H1 (cell line): ENCODE measurements at regions not wholly inside any gene's neighbourhood (a gene's known extent, or its start where the extent isn't known, plus 50 kb on each side); places are given as distances from the start of the nearest gene placed in this dataset.
A peak's percentile ranks its signal among the peaks of the same experiment; 100 is the strongest.

ENCODE experiments used
- CTCF ChIA-PET: fragments of 300-600 bp; sonication (Branson Sonifier 250); formaldehyde crosslinking; loops from one replicate; lab custom pipeline; 2021; ENCODE audit not compliant: partially characterized antibody; lab: Charles Lee
- POLR2A ChIA-PET: fragments of 300-600 bp; sonication (Branson Sonifier 250); formaldehyde crosslinking; loops from one replicate; lab custom pipeline; 2021; ENCODE audit warnings: inconsistent platforms; ENCODE audit not compliant: partially characterized antibody; lab: Charles Lee
- DNase-seq, 2 experiments: peaks; one replicate each; pipeline versions ENCODE4 v3.0.0 to v3.0.0-alpha.2; 2010 to 2022; ENCODE audit warnings: low spot score in 2 of 2, low read depth in 1 of 2, mixed read lengths in 1 of 2
- FAIRE-seq: peaks from 2 replicates; lab custom pipeline; 2011; peaks lifted over from hg19 to GRCh38; lab: Jason Lieb, UNC
- H2AFZ ChIP-seq: 2 replicates; pipeline ENCODE4 v1.8.1; 2012; ENCODE audit warnings: low read length, inconsistent platforms
- H2AK5ac ChIP-seq: 2 replicates; pipeline ENCODE4 v1.6.1; 2013; ENCODE audit warnings: low read depth, low read length
- H2BK120ac ChIP-seq: replicated peaks from 2 replicates; pipeline ENCODE3; 2013; ENCODE audit warnings: low read depth, low read length, inconsistent platforms
- H2BK12ac ChIP-seq: 2 replicates; pipeline ENCODE4 v1.6.1; 2013; ENCODE audit warnings: low read depth, low read length
- H2BK15ac ChIP-seq: 2 replicates; pipeline ENCODE4 v1.6.1; 2013; ENCODE audit warnings: low read length
- H2BK20ac ChIP-seq: 2 replicates; pipeline ENCODE4 v1.6.1; 2013; ENCODE audit warnings: low read length
- H2BK5ac ChIP-seq: 2 replicates; pipeline ENCODE4 v1.6.1; 2013; ENCODE audit warnings: low read depth, low read length
- H3K14ac ChIP-seq: 2 replicates; pipeline ENCODE4 v1.6.1; 2013; ENCODE audit warnings: inconsistent platforms; ENCODE audit not compliant: insufficient read length
- H3K18ac ChIP-seq: 2 replicates; pipeline ENCODE4 v1.6.1; 2013; ENCODE audit warnings: low read length; ENCODE audit errors: extremely low read depth
- H3K23ac ChIP-seq: 2 replicates; pipeline ENCODE4 v1.6.1; 2013; ENCODE audit warnings: inconsistent platforms; ENCODE audit not compliant: insufficient read length
- H3K23me2 ChIP-seq: 2 replicates; pipeline ENCODE4 v1.6.1; 2013; ENCODE audit warnings: low read depth, low read length
- H3K27ac ChIP-seq: 2 replicates; pipeline ENCODE4 v1.6.1; 2011; ENCODE audit warnings: low read depth, low read length, inconsistent platforms
- H3K27me3 ChIP-seq, 4 experiments: replicated peaks in 1 of 4; 1 replicate in 1 of 4; 2 replicates in 3 of 4; pipeline versions ENCODE4 v1.6.1 to v1.8.1; 2011 to 2013; ENCODE audit warnings: low read length in 3 of 4, mild to moderate bottlenecking in 3 of 4, inconsistent platforms in 2 of 4, mixed read lengths in 2 of 4, moderate library complexity in 1 of 4; ENCODE audit not compliant: control insufficient read depth in 3 of 4, insufficient read depth in 3 of 4; ENCODE audit errors: extremely low read depth in 1 of 4
- H3K36me3 ChIP-seq, 4 experiments: 2 replicates each; pipeline versions ENCODE4 v1.6.1 to v1.8.1; 2011 to 2013; ENCODE audit warnings: mild to moderate bottlenecking in 4 of 4, low read length in 3 of 4, moderate library complexity in 2 of 4, control low read depth in 1 of 4, inconsistent platforms in 1 of 4; ENCODE audit not compliant: insufficient read depth in 4 of 4, control insufficient read depth in 2 of 4
- H3K4ac ChIP-seq: replicated peaks from 2 replicates; pipeline ENCODE3; 2013; ENCODE audit warnings: low read length, low read depth, mixed read lengths, inconsistent platforms; ENCODE audit not compliant: insufficient read length
- H3K4me1 ChIP-seq, 4 experiments: replicated peaks in 1 of 4; 1 replicate in 1 of 4; 2 replicates in 3 of 4; pipeline versions ENCODE4 v1.6.1 to v1.8.1; 2011 to 2013; ENCODE audit warnings: low read length in 3 of 4, inconsistent platforms in 2 of 4, mixed read lengths in 1 of 4; ENCODE audit not compliant: insufficient read depth in 4 of 4, control insufficient read depth in 3 of 4
- H3K4me2 ChIP-seq, 2 experiments: 2 replicates each; pipeline versions ENCODE4 v1.6.1 to v1.8.1; 2011 to 2013; ENCODE audit warnings: low read depth in 2 of 2, low read length in 2 of 2, control low read depth in 1 of 2, inconsistent platforms in 1 of 2, mild to moderate bottlenecking in 1 of 2; ENCODE audit not compliant: insufficient read depth in 1 of 2
- H3K4me3 ChIP-seq, 4 experiments: fragments of 200-600, 300-600 bp in 1 of 4; sonication (generic), shearing (Covaris generic), sonication (Bioruptor Twin) in 1 of 4; 2 replicates each; pipeline versions ENCODE4 v1.5.1 to v1.8.1; 2011 to 2016; ENCODE audit warnings: low read length in 4 of 4, low read depth in 3 of 4, control low read depth in 2 of 4, inconsistent platforms in 2 of 4, mild to moderate bottlenecking in 2 of 4, mixed read lengths in 1 of 4, moderate library complexity in 1 of 4; ENCODE audit not compliant: insufficient read depth in 2 of 4; ENCODE audit errors: extremely low read depth in 1 of 4
- H3K56ac ChIP-seq: replicated peaks from 2 replicates; pipeline ENCODE3; 2013; ENCODE audit warnings: low read depth, mild to moderate bottlenecking, mixed read lengths, low read length, inconsistent platforms; ENCODE audit not compliant: insufficient read length
- H3K79me1 ChIP-seq: 2 replicates; pipeline ENCODE4 v1.6.1; 2013; ENCODE audit warnings: low read depth, low read length, control low read depth
- H3K79me2 ChIP-seq, 2 experiments: 2 replicates each; pipeline versions ENCODE4 v1.6.1 to v1.8.1; 2012 to 2013; ENCODE audit warnings: low read length in 2 of 2, mild to moderate bottlenecking in 2 of 2, inconsistent platforms in 1 of 2; ENCODE audit not compliant: insufficient read depth in 2 of 2, control insufficient read depth in 1 of 2
- H3K9ac ChIP-seq, 4 experiments: replicated peaks in 1 of 4; 1 replicate in 1 of 4; 2 replicates in 3 of 4; pipeline versions ENCODE4 v1.6.1 to v1.8.1; 2011 to 2013; ENCODE audit warnings: low read depth in 3 of 4, low read length in 3 of 4, control low read depth in 2 of 4, mild to moderate bottlenecking in 2 of 4, moderate library complexity in 2 of 4, inconsistent platforms in 1 of 4; ENCODE audit errors: extremely low read depth in 1 of 4
- H3K9me3 ChIP-seq, 2 experiments: 2 replicates each; pipeline versions ENCODE4 v1.6.1 to v1.8.1; 2012 to 2013; ENCODE audit warnings: mild to moderate bottlenecking in 2 of 2, moderate library complexity in 2 of 2, control low read depth in 1 of 2, inconsistent platforms in 1 of 2, low read depth in 1 of 2, low read length in 1 of 2, mixed read lengths in 1 of 2; ENCODE audit not compliant: insufficient read depth in 2 of 2
- H4K20me1 ChIP-seq, 2 experiments: replicated peaks in 1 of 2; 2 replicates each; pipeline versions ENCODE3 to v1.8.1; 2011 to 2013; ENCODE audit warnings: inconsistent platforms in 2 of 2, low read length in 2 of 2, mild to moderate bottlenecking in 1 of 2; ENCODE audit not compliant: insufficient read depth in 2 of 2, control insufficient read depth in 1 of 2
- H4K5ac ChIP-seq: 2 replicates; pipeline ENCODE4 v1.6.1; 2013; ENCODE audit warnings: low read length, low read depth, mixed read lengths, inconsistent platforms; ENCODE audit not compliant: insufficient read length
- H4K8ac ChIP-seq: 2 replicates; pipeline ENCODE4 v1.8.0; 2013; ENCODE audit warnings: mild to moderate bottlenecking, moderate library complexity, low read length, inconsistent platforms; ENCODE audit not compliant: insufficient read depth; ENCODE audit errors: extremely low read depth
- H4K91ac ChIP-seq: replicated peaks from 2 replicates; pipeline ENCODE3; 2013; ENCODE audit warnings: low read length, mixed read lengths, inconsistent platforms; ENCODE audit not compliant: insufficient read length
- CBX8 ChIP-seq: fragments of 300-800, 300-1000 bp; sonication (generic); IDR thresholded peaks from 2 replicates; pipeline ENCODE4 v1.7.1; 2016; ENCODE audit warnings: low read depth, low read length, borderline replicate concordance
- CHD1 ChIP-seq: IDR thresholded peaks from 2 replicates; pipeline ENCODE4 v1.6.1; 2012; ENCODE audit warnings: low read depth, low read length, improper control_type of control experiment
- EGR1 ChIP-seq: IDR thresholded peaks from 2 replicates; pipeline ENCODE4 v1.6.1; 2011; ENCODE audit warnings: low read depth, low read length, borderline replicate concordance
- KDM4A ChIP-seq: IDR thresholded peaks from one replicate; pipeline ENCODE4 v1.7.1; 2012; ENCODE audit warnings: low read depth, mild to moderate bottlenecking, moderate library complexity, low read length, inconsistent platforms; ENCODE audit not compliant: severe bottlenecking
- NRF1 ChIP-seq: IDR thresholded peaks from 2 replicates; pipeline ENCODE4 v1.6.1; 2011; ENCODE audit warnings: mild to moderate bottlenecking, low read depth, low read length, improper control_type of control experiment
- RAD21 ChIP-seq, 2 experiments: IDR thresholded peaks in 1 of 2; conservative IDR thresholded peaks in 1 of 2; 2 replicates each; pipeline ENCODE4 v1.6.1; 2011; ENCODE audit warnings: low read depth in 2 of 2, low read length in 2 of 2, improper control_type of control experiment in 1 of 2, inconsistent platforms in 1 of 2, mild to moderate bottlenecking in 1 of 2, moderate library complexity in 1 of 2
- RFX5 ChIP-seq: IDR thresholded peaks from 2 replicates; pipeline ENCODE4 v1.6.1; 2011; ENCODE audit warnings: low read depth, low read length, improper control_type of control experiment, borderline replicate concordance
- SIN3A ChIP-seq, 2 experiments: IDR thresholded peaks in 1 of 2; conservative IDR thresholded peaks in 1 of 2; 2 replicates each; pipeline ENCODE4 v1.6.1; 2011 to 2012; ENCODE audit warnings: low read length in 2 of 2, improper control_type of control experiment in 1 of 2, low read depth in 1 of 2, mild to moderate bottlenecking in 1 of 2
- SIX5 ChIP-seq: IDR thresholded peaks from 2 replicates; pipeline ENCODE4 v1.6.1; 2011; ENCODE audit warnings: mild to moderate bottlenecking, low read depth, low read length
- SP4 ChIP-seq: IDR thresholded peaks from 2 replicates; pipeline ENCODE4 v1.6.1; 2012; ENCODE audit warnings: low read length, inconsistent platforms
- TEAD4 ChIP-seq: IDR thresholded peaks from 2 replicates; pipeline ENCODE4 v1.6.1; 2012; ENCODE audit warnings: low read depth, low read length, inconsistent platforms, mixed read lengths
- USF2 ChIP-seq: IDR thresholded peaks from 2 replicates; pipeline ENCODE4 v1.6.1; 2011; ENCODE audit warnings: low read length, improper control_type of control experiment
- WGBS, 2 experiments: shearing (Covaris generic) in 1 of 2; methylation state at CpG; one replicate each; pipeline versions ENCODE4 v1.1.6 to v1.1.7; 2013 to 2015; ENCODE audit warnings: low lambda C conversion rate in 2 of 2, mixed read lengths in 2 of 2, inconsistent platforms in 1 of 2, low coverage in 1 of 2, missing lambda C conversion rate in 1 of 2; ENCODE audit not compliant: insufficient replicate concordance in 2 of 2, insufficient coverage in 1 of 2, insufficient read length in 1 of 2; ENCODE audit errors: extremely low coverage in 1 of 2, missing lambda C conversion rate in 1 of 2; 5-methylcytosine and 5-hydroxymethylcytosine counted together

- Histone ChIP-seq H3K4me1 (no peaks in the 10 kb centered on the region), H2BK12ac (no peak overlapping the region), H3K56ac (no peak overlapping the region), H4K91ac (no peak overlapping the region), H4K5ac (no peak overlapping the region), H3K23ac (no peak overlapping the region), H4K20me1 (no peaks in the 10 kb centered on the region), H3K4ac (no peak overlapping the region), H3K14ac (no peak overlapping the region), H2BK20ac (no peak overlapping the region), H2AK5ac (no peak overlapping the region), H3K4me3 (no peak overlapping the region), H3K79me1 (no peaks in the 10 kb centered on the region), H3K23me2 (no peaks in the 10 kb centered on the region), H3K36me3 (no peaks in the 10 kb centered on the region), H3K27ac (no peak overlapping the region), H3K9ac (no peak overlapping the region; a peak in 1 of 7 replicates), H3K27me3 (no peaks in the 10 kb centered on the region), H2BK120ac (no peak overlapping the region), H3K9me3 (peaks cover 0 to 4% of the 10 kb centered on the region in 2 experiments; a peak in 1 of 4 replicates), H2BK15ac (no peak overlapping the region), H3K4me2 (no peak overlapping the region), H3K18ac (no peak overlapping the region), H4K8ac (no peak overlapping the region), H3K79me2 (no peaks in the 10 kb centered on the region), H2BK5ac (no peak overlapping the region), H2AFZ (no peak overlapping the region)
- FAIRE-seq = no peak
- WGBS, 2 experiments = 90% methylated on average over 14 of the region's 14 CpGs; no CpG with 5 or more reads in 1 of the 2 experiments
- POLR2A ChIA-PET = no interaction called here
- no peak for DNase-seq
- CTCF ChIA-PET = interaction anchor here (0.6 to 2.9 kb wide), 13 partner anchors 12 to 439 kb away, joined by 3 to 11 read pairs (median 3); no protein-coding TSS in a partner anchor
- TF ChIP-seq EGR1 = no peak
- no peak for TF ChIP-seq CHD1
- no peak for TF ChIP-seq NRF1
- no peak for TF ChIP-seq SIX5
- TF ChIP-seq RFX5 = no peak
- TF ChIP-seq SIN3A (conservative IDR thresholded peaks at IDR 0.05 in 1 of 2, IDR thresholded peaks at IDR 0.05 in 1 of 2; ENCODE audit: low read depth in 1 of 2, low read length in 2 of 2) = no peak
- no peak for TF ChIP-seq TEAD4
- TF ChIP-seq KDM4A = no peak
- no peak for TF ChIP-seq CBX8
- no peak for TF ChIP-seq USF2
- no peak for TF ChIP-seq SP4
- TF ChIP-seq RAD21 (IDR thresholded peaks at IDR 0.05 in 1 of 2, conservative IDR thresholded peaks at IDR 0.05 in 1 of 2; ENCODE audit: low read depth in 2 of 2, low read length in 2 of 2) = peak in 1 of 2 experiments; percentile 11; a peak in 1 of 4 replicates
These were observed 122.9 kb downstream of the ARRDC4 start for GRCh38 chr15:98083203-98083910.
